ENCODE measurements at regions not wholly inside any gene's neighbourhood (a gene's known extent, or its start where the extent isn't known, plus 50 kb on each side); places are given as distances from the start of the nearest gene placed in this dataset.
A peak's percentile ranks its signal among the peaks of the same experiment; 100 is the strongest.

DNA sequence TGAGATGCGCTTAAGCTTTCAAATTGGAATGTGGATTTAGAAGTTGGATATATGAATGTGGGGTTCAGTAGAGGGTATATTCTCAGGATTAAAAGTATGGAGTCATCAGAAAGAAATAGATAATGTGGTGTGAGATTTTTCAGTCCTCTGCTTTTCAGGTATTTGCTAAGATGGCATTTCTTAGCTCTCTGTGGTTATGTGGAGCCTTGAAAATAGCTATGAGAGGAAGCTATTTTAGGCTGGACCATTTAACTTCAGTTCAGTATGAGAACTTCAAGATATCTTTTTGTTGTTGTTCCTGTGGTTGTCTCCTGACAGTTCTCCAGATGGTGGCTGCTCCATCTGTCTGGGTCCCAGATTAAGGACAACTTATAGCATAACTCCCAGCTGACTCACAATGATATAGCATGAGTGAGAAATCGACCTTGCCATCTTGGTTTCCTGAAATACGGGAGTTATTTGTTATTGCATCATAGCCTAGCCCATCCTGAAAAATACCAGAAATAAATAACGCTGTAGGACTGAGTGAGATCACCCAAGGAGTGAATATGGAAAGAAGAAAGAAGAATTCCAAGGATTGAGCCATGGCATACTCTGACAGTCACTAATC, 461.5 kb downstream of the ANXA1 start:
- no peaks in the 10 kb centered on the region for H3K27me3 ChIP-seq (ENCODE audit: insufficient read depth)
- POLR2A ChIA-PET, result no interaction called here

DNA sequence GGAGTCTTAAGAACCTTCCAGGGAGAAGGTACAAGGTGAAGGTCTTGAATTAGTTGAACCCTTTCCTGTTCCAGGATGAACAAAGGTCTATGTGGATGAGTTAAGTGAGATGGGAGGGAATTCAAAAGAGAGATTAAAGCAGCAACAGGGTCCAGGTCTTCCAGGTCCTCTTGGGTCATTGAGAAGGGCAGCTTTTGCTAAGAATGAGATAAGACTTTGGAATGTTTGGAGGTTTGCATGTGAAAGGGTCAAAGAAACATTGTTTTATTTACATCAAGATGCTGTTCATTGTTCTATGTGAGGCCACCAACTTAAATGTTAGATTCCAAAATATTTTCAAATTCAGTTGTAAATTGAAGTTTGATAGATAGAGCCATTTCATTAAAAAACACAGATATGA, 463.9 kb downstream of the ANXA1 start:
- Histone ChIP-seq H3K9ac (no peak overlapping the region), H3K27ac (ENCODE audit: low read depth in 2 of 2, low read length in 1 of 2) (no peak overlapping the region), H3K79me2 (ENCODE audit: insufficient read depth) (no peaks in the 10 kb centered on the region), H3K4me1 (ENCODE audit: control insufficient read depth in 1 of 2, insufficient read depth in 2 of 2, low read depth in 1 of 2, low read length in 1 of 2) (no peaks in the 10 kb centered on the region), H3K4me3 (ENCODE audit: low read depth in 2 of 2, low read length in 1 of 2) (no peak overlapping the region), H3K36me3 (replicated peaks in 1 of 2; ENCODE audit: control insufficient read depth in 1 of 2, insufficient read depth in 2 of 2, low read length in 1 of 2) (no peaks in the 10 kb centered on the region), H3F3A (replicated peaks; ENCODE audit: insufficient read depth) (no peaks in the 10 kb centered on the region), H3K9me3 (no peaks in the 10 kb centered on the region), H2AFZ (ENCODE audit: low read depth) (0 out of 2 replicates have a peak overlapping the region, but pooled peaks have one; percentile 11), H3K4me2 (no peak overlapping the region), H3K9me2 (no peaks in the 10 kb centered on the region), H3K27me3 (ENCODE audit: insufficient read depth) (no peaks in the 10 kb centered on the region), H4K20me1 (ENCODE audit: insufficient read depth) (no peaks in the 10 kb centered on the region)
- CTCF ChIA-PET, result no interaction called here
- POLR2A ChIA-PET, result no interaction called here
- DNase-seq, result no peak
- TF ChIP-seq RAD21 (IDR thresholded peaks at IDR 0.05; ENCODE audit: low read length) (no peak), YY1 (IDR thresholded peaks at IDR 0.05; ENCODE audit: low read depth) (no peak), ELF1 (IDR thresholded peaks at IDR 0.05) (no peak), SIN3A (IDR thresholded peaks at IDR 0.05; ENCODE audit: borderline replicate concordance, low read depth, low read length) (no peak), TEAD4 (IDR thresholded peaks at IDR 0.05; ENCODE audit: borderline replicate concordance, insufficient read depth) (no peak), NRF1 (IDR thresholded peaks at IDR 0.05; ENCODE audit: low read depth, low read length) (no peak), POLR2AphosphoS5 (IDR thresholded peaks at IDR 0.05; ENCODE audit: low read depth, low read length) (no peak), NFIC (IDR thresholded peaks at IDR 0.05; ENCODE audit: borderline replicate concordance) (no peak), CHD2 (IDR thresholded peaks at IDR 0.05; ENCODE audit: low read length, partially characterized antibody) (no peak), REST (IDR thresholded peaks at IDR 0.05; ENCODE audit: low read depth, low read length) (no peak), TAF1 (IDR thresholded peaks at IDR 0.05; ENCODE audit: borderline replicate concordance, low read depth, low read length) (no peak)
- TF ChIP-seq, protein P1, sequence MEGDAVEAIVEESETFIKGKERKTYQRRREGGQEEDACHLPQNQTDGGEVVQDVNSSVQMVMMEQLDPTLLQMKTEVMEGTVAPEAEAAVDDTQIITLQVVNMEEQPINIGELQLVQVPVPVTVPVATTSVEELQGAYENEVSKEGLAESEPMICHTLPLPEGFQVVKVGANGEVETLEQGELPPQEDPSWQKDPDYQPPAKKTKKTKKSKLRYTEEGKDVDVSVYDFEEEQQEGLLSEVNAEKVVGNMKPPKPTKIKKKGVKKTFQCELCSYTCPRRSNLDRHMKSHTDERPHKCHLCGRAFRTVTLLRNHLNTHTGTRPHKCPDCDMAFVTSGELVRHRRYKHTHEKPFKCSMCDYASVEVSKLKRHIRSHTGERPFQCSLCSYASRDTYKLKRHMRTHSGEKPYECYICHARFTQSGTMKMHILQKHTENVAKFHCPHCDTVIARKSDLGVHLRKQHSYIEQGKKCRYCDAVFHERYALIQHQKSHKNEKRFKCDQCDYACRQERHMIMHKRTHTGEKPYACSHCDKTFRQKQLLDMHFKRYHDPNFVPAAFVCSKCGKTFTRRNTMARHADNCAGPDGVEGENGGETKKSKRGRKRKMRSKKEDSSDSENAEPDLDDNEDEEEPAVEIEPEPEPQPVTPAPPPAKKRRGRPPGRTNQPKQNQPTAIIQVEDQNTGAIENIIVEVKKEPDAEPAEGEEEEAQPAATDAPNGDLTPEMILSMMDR (IDR thresholded peaks at IDR 0.05), result no peak
- TF ChIP-seq, protein P2, sequence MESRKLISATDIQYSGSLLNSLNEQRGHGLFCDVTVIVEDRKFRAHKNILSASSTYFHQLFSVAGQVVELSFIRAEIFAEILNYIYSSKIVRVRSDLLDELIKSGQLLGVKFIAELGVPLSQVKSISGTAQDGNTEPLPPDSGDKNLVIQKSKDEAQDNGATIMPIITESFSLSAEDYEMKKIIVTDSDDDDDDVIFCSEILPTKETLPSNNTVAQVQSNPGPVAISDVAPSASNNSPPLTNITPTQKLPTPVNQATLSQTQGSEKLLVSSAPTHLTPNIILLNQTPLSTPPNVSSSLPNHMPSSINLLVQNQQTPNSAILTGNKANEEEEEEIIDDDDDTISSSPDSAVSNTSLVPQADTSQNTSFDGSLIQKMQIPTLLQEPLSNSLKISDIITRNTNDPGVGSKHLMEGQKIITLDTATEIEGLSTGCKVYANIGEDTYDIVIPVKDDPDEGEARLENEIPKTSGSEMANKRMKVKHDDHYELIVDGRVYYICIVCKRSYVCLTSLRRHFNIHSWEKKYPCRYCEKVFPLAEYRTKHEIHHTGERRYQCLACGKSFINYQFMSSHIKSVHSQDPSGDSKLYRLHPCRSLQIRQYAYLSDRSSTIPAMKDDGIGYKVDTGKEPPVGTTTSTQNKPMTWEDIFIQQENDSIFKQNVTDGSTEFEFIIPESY (IDR thresholded peaks at IDR 0.05; ENCODE audit: borderline replicate concordance, low read depth), result no peak

More for the DNA sequence above, 461.5 kb downstream of the ANXA1 start:
- H3K36me3 ChIP-seq (replicated peaks in 1 of 2; ENCODE audit: control insufficient read depth in 1 of 2, insufficient read depth in 2 of 2, low read length in 1 of 2), result no peaks in the 10 kb centered on the region
- H2AFZ ChIP-seq (ENCODE audit: low read depth), result no peak overlapping the region
- H3K79me2 ChIP-seq (ENCODE audit: insufficient read depth), result no peaks in the 10 kb centered on the region
- no peak overlapping the region for H3K9ac ChIP-seq
- DNase-seq, result no peak
- no peak overlapping the region for H3K4me3 ChIP-seq (ENCODE audit: low read depth in 2 of 2, low read length in 1 of 2)
- H3K4me2 ChIP-seq, result no peak overlapping the region
- no peaks in the 10 kb centered on the region for H3K9me2 ChIP-seq
- no peak overlapping the region for H3K27ac ChIP-seq (ENCODE audit: low read depth in 2 of 2, low read length in 1 of 2)
- WGBS (ENCODE audit: low lambda C conversion rate), result 34% methylated on average over 4 of the region's 4 CpGs
- H3F3A ChIP-seq (replicated peaks; ENCODE audit: insufficient read depth), result no peaks in the 10 kb centered on the region
- H3K4me1 ChIP-seq (ENCODE audit: control insufficient read depth in 1 of 2, insufficient read depth in 2 of 2, low read depth in 1 of 2, low read length in 1 of 2), result no peaks in the 10 kb centered on the region
- no peaks in the 10 kb centered on the region for H3K9me3 ChIP-seq
- CTCF ChIA-PET, result no interaction called here
- no peaks in the 10 kb centered on the region for H4K20me1 ChIP-seq (ENCODE audit: insufficient read depth)
- no peak for TF ChIP-seq RAD21 (IDR thresholded peaks at IDR 0.05; ENCODE audit: low read length)
- no peak for TF ChIP-seq FOSL2 (IDR thresholded peaks at IDR 0.05; ENCODE audit: borderline replicate concordance, low read depth)
- TF ChIP-seq, protein P3, sequence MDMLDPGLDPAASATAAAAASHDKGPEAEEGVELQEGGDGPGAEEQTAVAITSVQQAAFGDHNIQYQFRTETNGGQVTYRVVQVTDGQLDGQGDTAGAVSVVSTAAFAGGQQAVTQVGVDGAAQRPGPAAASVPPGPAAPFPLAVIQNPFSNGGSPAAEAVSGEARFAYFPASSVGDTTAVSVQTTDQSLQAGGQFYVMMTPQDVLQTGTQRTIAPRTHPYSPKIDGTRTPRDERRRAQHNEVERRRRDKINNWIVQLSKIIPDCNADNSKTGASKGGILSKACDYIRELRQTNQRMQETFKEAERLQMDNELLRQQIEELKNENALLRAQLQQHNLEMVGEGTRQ (IDR thresholded peaks at IDR 0.05; ENCODE audit: borderline replicate concordance, low read depth, low read length), result no peak
- TF ChIP-seq RFX5 (IDR thresholded peaks at IDR 0.05; ENCODE audit: low read length), result no peak
- TF ChIP-seq, protein P1 (IDR thresholded peaks at IDR 0.05), result no peak

All from SK-N-SH (cell line).